Smooth muscle cell (in vitro differentiated cells): ENCODE measurements at regions not wholly inside any gene's neighbourhood (a gene's known extent, or its start where the extent isn't known, plus 50 kb on each side); places are given as distances from the start of the nearest gene placed in this dataset.

Source experiments
- DNase-seq: peaks from one replicate; lab custom pipeline; 2025; ENCODE audit not compliant: unreplicated experiment; lab: John Stamatoyannopoulos, UW
- H2AFZ ChIP-seq: fragments of 200-600 bp; sonication (generic); 2 replicates; pipeline ENCODE4 v1.6.0; 2016; ENCODE audit warnings: antibody characterized with exemption, low read depth, mild to moderate bottlenecking
- H3F3A ChIP-seq: fragments of 200-600 bp; sonication (generic); 2 replicates; pipeline ENCODE4 v1.6.0; 2017; ENCODE audit warnings: antibody characterized with exemption, low read depth
- H3K27ac ChIP-seq: fragments of 200-600 bp; sonication (generic); 2 replicates; pipeline ENCODE4 v1.5.1; 2016; ENCODE audit warnings: low read depth, mild to moderate bottlenecking
- H3K27me3 ChIP-seq: fragments of 200-600 bp; sonication (generic); 2 replicates; pipeline ENCODE4 v1.6.1; 2016; ENCODE audit warnings: low read depth, mild to moderate bottlenecking
- H3K36me3 ChIP-seq: fragments of 200-600 bp; sonication (generic); 2 replicates; pipeline ENCODE4 v1.5.1; 2016; ENCODE audit warnings: low read depth
- H3K4me1 ChIP-seq: fragments of 200-600 bp; sonication (generic); 2 replicates; pipeline ENCODE4 v1.5.1; 2016; ENCODE audit warnings: low read depth
- H3K4me2 ChIP-seq: fragments of 200-600 bp; sonication (generic); 2 replicates; pipeline ENCODE4 v1.6.0; 2016; ENCODE audit warnings: mild to moderate bottlenecking
- H3K4me3 ChIP-seq: fragments of 200-600 bp; sonication (generic); 2 replicates; pipeline ENCODE4 v1.5.1; 2016; ENCODE audit warnings: mild to moderate bottlenecking
- H3K79me2 ChIP-seq: fragments of 200-600 bp; sonication (generic); 2 replicates; pipeline ENCODE4 v1.6.0; 2016; ENCODE audit warnings: low read depth, mild to moderate bottlenecking
- H3K9ac ChIP-seq: fragments of 200-600 bp; sonication (generic); 2 replicates; pipeline ENCODE4 v1.6.0; 2016; ENCODE audit warnings: low read depth
- H3K9me3 ChIP-seq: fragments of 200-600 bp; sonication (generic); replicated peaks from 2 replicates; pipeline ENCODE4 v1.5.1; 2016; ENCODE audit warnings: low read depth
- H4K20me1 ChIP-seq: fragments of 200-600 bp; sonication (generic); 2 replicates; pipeline ENCODE4 v1.6.0; 2016; ENCODE audit warnings: low read depth
- WGBS: methylation state at CpG from one replicate; pipeline ENCODE4 v1.1.7; 2016; ENCODE audit warnings: low lambda C conversion rate; 5-methylcytosine and 5-hydroxymethylcytosine counted together
- TF ChIP-seq, protein P1 (sequence below): fragments of 200-600 bp; sonication (generic); IDR thresholded peaks from 2 replicates; pipeline ENCODE4 v1.5.1; 2017; ENCODE audit warnings: borderline replicate concordance, mild to moderate bottlenecking, antibody characterized with exemption; ENCODE audit not compliant: insufficient read depth, poor library complexity, severe bottlenecking

DNA sequence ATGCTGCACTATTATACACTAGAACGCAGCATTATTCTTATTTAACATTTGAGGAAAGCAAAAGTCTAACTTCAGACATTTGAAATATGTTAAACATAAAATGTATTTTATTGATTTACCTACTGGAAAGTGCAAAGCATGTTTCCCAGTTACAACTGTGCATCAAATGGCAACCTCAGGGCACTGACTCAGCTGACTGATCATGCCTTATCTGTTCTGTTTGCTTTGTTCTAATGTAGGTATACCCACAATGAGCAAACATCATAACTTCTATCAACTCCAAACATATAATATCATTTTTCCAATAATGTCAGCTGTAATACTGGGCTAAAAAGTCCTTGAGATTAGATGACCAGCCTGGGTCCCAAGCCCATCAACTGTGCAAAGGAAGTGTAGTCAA lies 431.0 kb downstream of the FOXG1 start:
- 87% methylated on average over 1 of the region's 1 CpG for WGBS
- Histone ChIP-seq H3K27ac (no peak overlapping the region), H3K79me2 (no peaks in the 10 kb centered on the region), H3K9me3 (no peaks in the 10 kb centered on the region), H3K4me2 (no peak overlapping the region), H3K36me3 (no peaks in the 10 kb centered on the region), H3K4me3 (no peak overlapping the region), H3K4me1 (no peaks in the 10 kb centered on the region), H3K9ac (no peak overlapping the region), H3F3A (no peaks in the 10 kb centered on the region), H4K20me1 (no peaks in the 10 kb centered on the region), H3K27me3 (peaks cover 8% of the 10 kb centered on the region), H2AFZ (no peak overlapping the region)
- TF ChIP-seq, protein P1, sequence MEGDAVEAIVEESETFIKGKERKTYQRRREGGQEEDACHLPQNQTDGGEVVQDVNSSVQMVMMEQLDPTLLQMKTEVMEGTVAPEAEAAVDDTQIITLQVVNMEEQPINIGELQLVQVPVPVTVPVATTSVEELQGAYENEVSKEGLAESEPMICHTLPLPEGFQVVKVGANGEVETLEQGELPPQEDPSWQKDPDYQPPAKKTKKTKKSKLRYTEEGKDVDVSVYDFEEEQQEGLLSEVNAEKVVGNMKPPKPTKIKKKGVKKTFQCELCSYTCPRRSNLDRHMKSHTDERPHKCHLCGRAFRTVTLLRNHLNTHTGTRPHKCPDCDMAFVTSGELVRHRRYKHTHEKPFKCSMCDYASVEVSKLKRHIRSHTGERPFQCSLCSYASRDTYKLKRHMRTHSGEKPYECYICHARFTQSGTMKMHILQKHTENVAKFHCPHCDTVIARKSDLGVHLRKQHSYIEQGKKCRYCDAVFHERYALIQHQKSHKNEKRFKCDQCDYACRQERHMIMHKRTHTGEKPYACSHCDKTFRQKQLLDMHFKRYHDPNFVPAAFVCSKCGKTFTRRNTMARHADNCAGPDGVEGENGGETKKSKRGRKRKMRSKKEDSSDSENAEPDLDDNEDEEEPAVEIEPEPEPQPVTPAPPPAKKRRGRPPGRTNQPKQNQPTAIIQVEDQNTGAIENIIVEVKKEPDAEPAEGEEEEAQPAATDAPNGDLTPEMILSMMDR = no peak
- DNase-seq = no peak

DNA sequence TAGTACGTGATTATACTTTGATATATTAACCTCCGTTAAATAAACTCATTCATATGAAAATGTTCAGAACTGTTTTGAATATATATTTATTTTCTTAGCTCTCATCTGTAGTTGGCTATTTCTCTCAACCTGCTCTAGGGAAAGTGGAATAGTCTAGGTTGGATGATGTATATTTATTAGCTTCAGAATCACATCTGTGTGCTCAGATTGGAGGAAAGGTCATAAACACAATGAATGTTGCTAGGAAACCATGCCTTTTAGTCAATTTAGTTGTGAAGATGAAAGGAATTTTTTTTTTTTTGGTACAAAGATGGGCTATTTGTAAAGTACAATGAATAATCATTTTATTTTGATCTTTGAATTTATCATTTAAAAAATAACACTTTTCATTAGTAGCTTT lies 439.1 kb downstream of the FOXG1 start:
- Histone ChIP-seq H3K27me3 (peaks cover 8% of the 10 kb centered on the region), H3F3A (no peaks in the 10 kb centered on the region), H3K79me2 (no peaks in the 10 kb centered on the region), H4K20me1 (no peaks in the 10 kb centered on the region), H3K4me3 (no peak overlapping the region), H2AFZ (no peak overlapping the region), H3K27ac (no peak overlapping the region), H3K36me3 (no peaks in the 10 kb centered on the region), H3K4me2 (no peak overlapping the region), H3K4me1 (no peaks in the 10 kb centered on the region), H3K9ac (no peak overlapping the region), H3K9me3 (no peaks in the 10 kb centered on the region)
- TF ChIP-seq, protein P1 = no peak
- WGBS = 90% methylated on average over 2 of the region's 2 CpGs
- no peak for DNase-seq

DNA sequence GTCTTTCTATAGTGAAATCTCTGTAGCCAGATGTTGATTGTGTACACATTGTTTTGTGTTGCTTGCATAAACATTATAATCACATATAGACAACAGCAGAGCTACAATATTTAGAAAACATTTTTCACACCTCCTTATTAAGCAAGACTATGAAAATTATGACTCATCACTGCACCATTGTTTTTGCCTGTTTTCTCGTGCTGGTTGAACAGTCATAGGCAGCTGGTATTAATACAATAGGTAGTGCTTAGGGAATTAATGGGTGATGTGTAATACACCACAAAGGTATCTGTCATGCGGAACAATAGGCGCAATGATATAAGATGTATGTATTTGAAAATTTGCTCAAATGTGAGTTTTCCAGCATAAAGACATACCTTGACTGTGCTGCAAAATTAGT lies 449.3 kb downstream of the FOXG1 start:
- no peaks in the 10 kb centered on the region for H3K36me3 ChIP-seq
- H3K9ac ChIP-seq = no peak overlapping the region
- H3K27me3 ChIP-seq = peaks cover 21% of the 10 kb centered on the region
- H3K9me3 ChIP-seq = no peaks in the 10 kb centered on the region
- H3K4me1 ChIP-seq = no peaks in the 10 kb centered on the region
- no peak overlapping the region for H3K4me3 ChIP-seq
- H4K20me1 ChIP-seq = no peaks in the 10 kb centered on the region
- H2AFZ ChIP-seq = no peak overlapping the region
- TF ChIP-seq, protein P1 = no peak
- no peak overlapping the region for H3K4me2 ChIP-seq
- H3K27ac ChIP-seq = no peak overlapping the region
- no peaks in the 10 kb centered on the region for H3K79me2 ChIP-seq
- 80% methylated on average over 3 of the region's 3 CpGs for WGBS
- no peaks in the 10 kb centered on the region for H3F3A ChIP-seq
- DNase-seq = no peak

DNA sequence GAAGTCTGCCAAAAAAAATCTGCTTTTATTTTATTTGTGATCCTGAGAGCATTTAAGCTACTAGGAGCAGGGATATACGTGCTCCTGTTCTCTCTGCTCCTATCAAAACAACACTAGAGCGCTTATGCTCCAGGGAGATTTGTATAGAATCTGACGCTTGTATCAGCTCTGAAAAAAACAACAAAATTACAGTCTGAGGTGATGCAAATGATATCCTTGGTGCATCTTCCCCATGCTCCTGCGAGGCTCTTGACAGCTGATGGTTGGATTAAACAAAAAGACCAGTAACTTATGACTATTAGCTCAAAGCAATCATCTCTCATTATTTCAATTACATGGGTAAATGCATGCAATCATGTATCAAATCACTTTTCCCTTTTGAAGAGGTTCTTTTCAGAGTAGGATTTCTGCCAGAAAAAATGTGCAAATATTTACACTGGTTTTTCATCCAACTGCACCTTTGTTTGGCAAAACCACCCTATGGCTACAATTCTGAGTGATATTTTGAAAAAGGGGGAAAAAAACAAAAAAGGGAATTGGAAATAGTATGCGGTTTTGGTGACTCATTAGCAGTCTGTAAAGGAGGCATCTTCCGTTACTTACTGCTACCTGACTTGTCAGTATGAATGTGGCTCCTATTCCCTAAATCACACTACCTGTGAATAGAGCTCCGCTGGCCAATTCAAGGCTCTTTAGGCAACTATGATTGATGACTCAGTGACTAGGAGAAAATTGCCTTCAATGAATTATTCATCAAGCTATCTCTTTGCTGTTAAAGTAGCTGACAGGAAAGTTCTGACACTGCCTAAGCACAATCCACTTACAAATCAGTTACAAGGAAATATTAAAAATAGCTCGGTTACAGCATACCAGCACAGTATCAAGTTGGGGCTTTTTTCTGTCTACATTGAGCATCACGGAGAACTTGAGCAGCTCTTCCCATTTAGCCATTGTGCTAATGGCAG lies 450.0 kb downstream of the FOXG1 start:
- Histone ChIP-seq H3K36me3 (no peaks in the 10 kb centered on the region), H4K20me1 (no peaks in the 10 kb centered on the region), H3K79me2 (no peaks in the 10 kb centered on the region), H3K27ac (no peak overlapping the region), H2AFZ (no peak overlapping the region), H3K9ac (no peak overlapping the region), H3K27me3 (peaks cover 28% of the 10 kb centered on the region), H3K4me1 (no peaks in the 10 kb centered on the region), H3K9me3 (no peaks in the 10 kb centered on the region), H3K4me3 (no peak overlapping the region), H3K4me2 (no peak overlapping the region), H3F3A (no peaks in the 10 kb centered on the region)
- DNase-seq = no peak
- WGBS = 69% methylated on average over 9 of the region's 9 CpGs
- TF ChIP-seq, protein P1 = no peak
